Neural progenitor cell (in vitro differentiated cells): ENCODE measurements at regions not wholly inside any gene's neighbourhood (a gene's known extent, or its start where the extent isn't known, plus 50 kb on each side); places are given as distances from the start of the nearest gene placed in this dataset.

Source experiments
- CTCF ChIP-seq: fragments of 200-600 bp; sonication (generic); IDR thresholded peaks from 2 replicates; pipeline ENCODE4 v1.5.1; 2017; ENCODE audit warnings: antibody characterized with exemption, mild to moderate bottlenecking
- EZH2 ChIP-seq: fragments of 200-600 bp; sonication (generic); IDR thresholded peaks from 2 replicates; pipeline ENCODE4 v1.6.1; 2017; ENCODE audit warnings: antibody characterized with exemption, mild to moderate bottlenecking, moderate library complexity
- EZH2phosphoT487 ChIP-seq: fragments of 200-600 bp; sonication (generic); IDR thresholded peaks from 2 replicates; pipeline ENCODE4 v1.6.1; 2017; ENCODE audit warnings: antibody characterized with exemption

GRCh38 chr16:76639685-76640289, 362.6 kb downstream of the CNTNAP4 start:
- peak; percentile 56 for TF ChIP-seq CTCF
- no peak for TF ChIP-seq EZH2phosphoT487
- TF ChIP-seq EZH2, result no peak
